ENCODE measurements at regions not wholly inside any gene's neighbourhood (a gene's known extent, or its start where the extent isn't known, plus 50 kb on each side); places are given as distances from the start of the nearest gene placed in this dataset.

GRCh38 chr12:132413931-132414588, 75.9 kb upstream of the FBRSL1 start:
- no peaks in the 10 kb centered on the region for H3K9me3 ChIP-seq (replicated peaks; ENCODE audit: low read length)
- H3K9ac ChIP-seq (ENCODE audit: low read depth, low read length) = no peak overlapping the region
- H3K4me1 ChIP-seq (ENCODE audit: control insufficient read depth, insufficient read depth, low read length) = no peaks in the 10 kb centered on the region
- no peak overlapping the region for H3K4me3 ChIP-seq (ENCODE audit: low read length)
- peaks cover 23% of the 10 kb centered on the region for H3K27me3 ChIP-seq (ENCODE audit: control insufficient read depth, insufficient read depth, low read length)
- H3K4me2 ChIP-seq (ENCODE audit: low read length) = no peak overlapping the region
- no peaks in the 10 kb centered on the region for H3K36me3 ChIP-seq (ENCODE audit: insufficient read depth, low read length)

DNA sequence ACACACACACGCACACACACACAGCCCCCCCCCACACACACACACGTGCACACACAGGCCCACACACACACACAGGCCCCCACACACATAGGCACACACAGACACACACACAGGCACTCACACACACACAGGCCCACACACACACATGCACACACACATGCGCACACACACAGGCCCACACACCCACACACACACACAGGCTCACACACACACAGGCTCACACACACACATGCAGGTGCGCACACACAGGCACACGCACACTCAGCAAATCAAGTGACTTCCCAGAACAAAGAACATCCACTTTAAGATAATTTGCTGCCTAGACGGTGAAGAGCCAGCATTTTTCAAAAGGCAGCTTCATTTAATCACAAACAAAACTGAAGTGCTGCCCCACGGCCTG, 78.5 kb upstream of the FBRSL1 start:
- no peak overlapping the region for H3K4me3 ChIP-seq (ENCODE audit: low read length)
- H3K9ac ChIP-seq (ENCODE audit: low read depth, low read length) = no peak overlapping the region
- H3K9me3 ChIP-seq (replicated peaks; ENCODE audit: low read length) = no peaks in the 10 kb centered on the region
- H3K27me3 ChIP-seq (ENCODE audit: control insufficient read depth, insufficient read depth, low read length) = peaks cover 13% of the 10 kb centered on the region
- H3K4me1 ChIP-seq (ENCODE audit: control insufficient read depth, insufficient read depth, low read length) = no peaks in the 10 kb centered on the region
- H3K36me3 ChIP-seq (ENCODE audit: insufficient read depth, low read length) = no peaks in the 10 kb centered on the region
- no peak overlapping the region for H3K4me2 ChIP-seq (ENCODE audit: low read length)

- Histone ChIP-seq H3K4me3 (ENCODE audit: low read length) (no peak overlapping the region), H3K36me3 (ENCODE audit: insufficient read depth, low read length) (no peaks in the 10 kb centered on the region), H3K9me3 (replicated peaks; ENCODE audit: low read length) (no peaks in the 10 kb centered on the region), H3K9ac (ENCODE audit: low read depth, low read length) (no peak overlapping the region), H3K4me1 (ENCODE audit: control insufficient read depth, insufficient read depth, low read length) (no peaks in the 10 kb centered on the region), H3K27me3 (ENCODE audit: control insufficient read depth, insufficient read depth, low read length) (peaks cover 17% of the 10 kb centered on the region), H3K4me2 (ENCODE audit: low read length) (no peak overlapping the region)
Observed at GRCh38 chr12:132410849-132411248, 79.1 kb upstream of the FBRSL1 start.

GRCh38 chr12:132410296-132410625, 79.7 kb upstream of the FBRSL1 start:
- Histone ChIP-seq H3K27me3 (ENCODE audit: control insufficient read depth, insufficient read depth, low read length) (peaks cover 16% of the 10 kb centered on the region), H3K9me3 (replicated peaks; ENCODE audit: low read length) (no peaks in the 10 kb centered on the region), H3K4me1 (ENCODE audit: control insufficient read depth, insufficient read depth, low read length) (no peaks in the 10 kb centered on the region), H3K4me2 (ENCODE audit: low read length) (no peak overlapping the region), H3K4me3 (ENCODE audit: low read length) (no peak overlapping the region), H3K36me3 (ENCODE audit: insufficient read depth, low read length) (no peaks in the 10 kb centered on the region), H3K9ac (ENCODE audit: low read depth, low read length) (no peak overlapping the region)

DNA sequence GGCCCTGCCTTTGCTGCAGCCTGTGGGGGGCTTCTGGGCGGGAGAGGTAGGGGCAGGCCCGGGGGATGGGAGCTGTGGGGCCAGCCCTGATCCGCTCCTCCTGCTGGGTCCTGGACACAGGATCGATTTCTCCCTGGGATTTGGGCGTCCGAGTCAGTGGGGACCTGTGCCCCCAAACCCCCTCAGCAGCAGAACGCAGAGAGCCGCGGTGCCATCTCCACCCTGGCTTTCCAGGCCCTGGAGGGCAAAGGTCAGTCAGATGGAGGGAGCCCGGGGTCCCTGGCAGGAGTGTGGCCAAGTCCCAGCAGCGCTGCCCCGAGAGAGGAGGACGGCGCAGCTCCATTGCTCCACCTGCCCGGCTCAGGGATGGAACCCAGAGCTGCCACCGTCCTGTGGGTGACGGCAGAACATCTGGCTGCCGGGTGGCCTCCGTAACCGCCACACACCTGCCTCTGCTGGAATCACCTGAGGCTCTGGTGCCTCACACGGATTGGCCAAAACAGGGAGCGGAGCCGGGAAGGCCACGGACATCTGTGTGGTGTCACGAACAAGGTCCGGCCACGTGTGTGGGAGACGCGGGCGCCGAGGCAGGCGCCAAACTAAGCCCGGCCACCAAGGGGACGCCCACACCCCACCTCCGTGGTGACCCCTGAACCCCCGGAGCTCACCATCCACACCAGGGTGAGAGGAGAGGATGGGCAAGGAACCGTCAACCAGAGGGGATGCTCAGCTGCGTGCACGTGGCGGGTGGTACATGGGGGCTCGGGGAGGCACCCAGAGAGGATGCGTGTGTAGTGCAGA, 80.3 kb upstream of the FBRSL1 start:
- no peak overlapping the region for H3K4me3 ChIP-seq (ENCODE audit: low read length)
- no peak overlapping the region for H3K9ac ChIP-seq (ENCODE audit: low read depth, low read length)
- H3K27me3 ChIP-seq (ENCODE audit: control insufficient read depth, insufficient read depth, low read length) = peaks cover 20% of the 10 kb centered on the region

GRCh38 chr12:132408626-132409494, 79.5 kb upstream of the GALNT9 start:
- no peaks in the 10 kb centered on the region for H3K36me3 ChIP-seq (ENCODE audit: insufficient read depth, low read length)
- H3K4me3 ChIP-seq (ENCODE audit: low read length) = no peak overlapping the region
- no peaks in the 10 kb centered on the region for H3K9me3 ChIP-seq (replicated peaks; ENCODE audit: low read length)
- peaks cover 22% of the 10 kb centered on the region for H3K27me3 ChIP-seq (ENCODE audit: control insufficient read depth, insufficient read depth, low read length)
- H3K4me2 ChIP-seq (ENCODE audit: low read length) = no peak overlapping the region
- H3K9ac ChIP-seq (ENCODE audit: low read depth, low read length) = no peak overlapping the region
- no peaks in the 10 kb centered on the region for H3K4me1 ChIP-seq (ENCODE audit: control insufficient read depth, insufficient read depth, low read length)

More for the DNA sequence above, 80.3 kb upstream of the FBRSL1 start:
- H3K4me1 ChIP-seq (ENCODE audit: control insufficient read depth, insufficient read depth, low read length) = no peaks in the 10 kb centered on the region
- H3K9me3 ChIP-seq (replicated peaks; ENCODE audit: low read length) = no peaks in the 10 kb centered on the region
- no peak overlapping the region for H3K4me2 ChIP-seq (ENCODE audit: low read length)
- H3K36me3 ChIP-seq (ENCODE audit: insufficient read depth, low read length) = no peaks in the 10 kb centered on the region

DNA sequence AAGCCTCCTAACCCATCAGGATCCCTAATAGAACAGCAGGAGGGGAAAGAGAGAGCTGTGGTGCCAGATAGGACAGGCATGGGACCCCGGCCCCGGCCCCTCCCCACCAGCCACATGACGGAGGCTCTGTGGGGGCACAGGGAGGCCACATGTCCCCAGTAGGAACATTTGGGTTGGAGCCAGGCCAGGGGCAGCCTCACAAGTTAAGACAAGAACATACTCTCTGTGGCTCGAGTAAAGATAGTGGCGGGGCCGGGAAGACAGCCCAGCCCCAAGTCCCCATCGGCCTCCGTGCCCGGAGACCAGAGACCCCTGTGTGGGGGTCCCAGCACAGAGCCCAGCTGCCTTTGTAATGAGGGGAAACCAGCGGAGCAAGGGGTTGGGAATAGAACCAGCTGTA, 78.6 kb upstream of the GALNT9 start:
- Histone ChIP-seq H3K4me1 (ENCODE audit: control insufficient read depth, insufficient read depth, low read length) (no peaks in the 10 kb centered on the region), H3K4me3 (ENCODE audit: low read length) (no peak overlapping the region), H3K36me3 (ENCODE audit: insufficient read depth, low read length) (no peaks in the 10 kb centered on the region), H3K4me2 (ENCODE audit: low read length) (no peak overlapping the region), H3K9ac (ENCODE audit: low read depth, low read length) (no peak overlapping the region), H3K27me3 (ENCODE audit: control insufficient read depth, insufficient read depth, low read length) (peaks cover 30% of the 10 kb centered on the region), H3K9me3 (replicated peaks; ENCODE audit: low read length) (no peaks in the 10 kb centered on the region)

GRCh38 chr12:132407451-132407961, 78.1 kb upstream of the GALNT9 start:
- Histone ChIP-seq H3K4me3 (ENCODE audit: low read length) (no peak overlapping the region), H3K36me3 (ENCODE audit: insufficient read depth, low read length) (no peaks in the 10 kb centered on the region), H3K9ac (ENCODE audit: low read depth, low read length) (no peak overlapping the region), H3K4me2 (ENCODE audit: low read length) (no peak overlapping the region), H3K4me1 (ENCODE audit: control insufficient read depth, insufficient read depth, low read length) (no peaks in the 10 kb centered on the region), H3K9me3 (replicated peaks; ENCODE audit: low read length) (no peaks in the 10 kb centered on the region), H3K27me3 (ENCODE audit: control insufficient read depth, insufficient read depth, low read length) (peaks cover 33% of the 10 kb centered on the region)

DNA sequence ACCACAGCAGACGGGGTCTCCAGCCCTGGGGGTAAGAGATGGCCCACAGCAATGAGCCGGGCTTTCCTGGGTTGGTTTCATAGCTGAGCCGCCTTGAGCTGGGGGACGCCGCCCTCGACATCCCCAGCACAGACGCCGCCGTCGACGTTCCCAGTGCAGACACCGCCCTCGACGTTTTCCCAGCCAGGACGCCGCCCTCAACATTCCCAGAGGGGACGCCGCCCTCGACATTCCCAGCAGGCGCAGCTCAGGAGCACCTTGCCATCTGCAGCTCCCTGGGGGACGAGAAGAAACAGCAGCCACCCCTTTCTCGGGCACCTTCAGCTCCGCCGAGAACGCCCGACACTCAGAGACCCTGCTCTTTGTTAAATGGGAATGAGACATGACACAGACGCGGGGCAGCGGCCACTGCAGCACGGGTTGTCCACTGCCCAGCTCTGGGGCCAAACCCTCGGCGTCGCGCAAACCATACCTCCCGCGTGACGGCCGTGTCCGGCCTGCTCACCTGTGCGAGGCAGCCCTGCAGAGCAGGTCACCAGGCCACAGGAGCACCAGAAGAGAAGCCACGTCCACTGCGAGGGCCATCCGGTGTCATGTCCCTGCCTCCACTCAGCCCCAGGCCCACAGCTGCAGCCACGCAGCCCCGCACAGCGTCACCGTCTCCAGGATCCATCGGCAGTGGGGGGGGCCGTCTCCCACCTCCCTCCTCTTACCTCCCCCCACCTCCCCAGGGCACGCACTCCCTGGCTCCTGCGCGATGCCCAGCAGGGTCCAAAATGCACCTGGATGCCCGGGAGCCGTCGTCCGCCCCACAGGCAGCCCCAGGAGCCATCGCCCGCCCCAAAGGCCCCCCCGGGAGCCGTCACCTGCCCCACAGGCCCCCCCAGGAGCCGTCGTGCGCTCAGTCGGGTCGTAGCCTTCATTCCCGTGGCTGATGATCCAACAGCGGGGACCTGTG, 77.4 kb upstream of the GALNT9 start:
- no peak overlapping the region for H3K4me3 ChIP-seq (ENCODE audit: low read length)
- no peaks in the 10 kb centered on the region for H3K36me3 ChIP-seq (ENCODE audit: insufficient read depth, low read length)
- H3K4me1 ChIP-seq (ENCODE audit: control insufficient read depth, insufficient read depth, low read length) = no peaks in the 10 kb centered on the region
- no peak overlapping the region for H3K4me2 ChIP-seq (ENCODE audit: low read length)
- H3K27me3 ChIP-seq (ENCODE audit: control insufficient read depth, insufficient read depth, low read length) = peaks cover 33% of the 10 kb centered on the region
- no peaks in the 10 kb centered on the region for H3K9me3 ChIP-seq (replicated peaks; ENCODE audit: low read length)
- H3K9ac ChIP-seq (ENCODE audit: low read depth, low read length) = no peak overlapping the region

DNA sequence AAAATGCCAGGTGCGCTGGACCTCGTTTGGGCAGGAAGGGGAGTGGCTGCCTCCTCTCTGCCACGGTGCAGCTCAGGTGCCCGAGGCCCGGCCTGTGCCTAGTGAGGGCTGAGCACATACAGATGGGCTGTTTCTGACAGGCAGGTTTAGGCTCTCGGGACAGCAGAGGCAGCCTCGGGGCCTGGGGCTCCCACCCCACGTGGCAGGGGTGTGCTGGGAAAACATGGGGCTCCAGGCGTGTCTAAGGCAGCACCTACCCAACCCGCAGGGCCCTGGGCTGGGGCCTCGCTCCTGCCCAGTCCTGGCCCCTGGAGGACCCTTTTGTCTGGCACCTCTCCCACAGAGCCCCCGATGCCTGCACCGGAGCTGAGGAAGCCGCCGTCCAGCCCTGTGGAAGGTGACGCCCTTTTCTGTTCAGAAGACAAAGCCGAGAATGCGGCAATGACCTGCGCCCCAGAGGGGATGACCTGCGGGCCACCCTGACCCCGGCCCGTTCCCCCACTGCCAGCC, 76.4 kb upstream of the GALNT9 start:
- Histone ChIP-seq H3K27me3 (ENCODE audit: control insufficient read depth, insufficient read depth, low read length) (peaks cover 36% of the 10 kb centered on the region), H3K4me3 (ENCODE audit: low read length) (no peak overlapping the region), H3K36me3 (ENCODE audit: insufficient read depth, low read length) (no peaks in the 10 kb centered on the region), H3K9ac (ENCODE audit: low read depth, low read length) (no peak overlapping the region), H3K4me2 (ENCODE audit: low read length) (no peak overlapping the region), H3K9me3 (replicated peaks; ENCODE audit: low read length) (no peaks in the 10 kb centered on the region), H3K4me1 (ENCODE audit: control insufficient read depth, insufficient read depth, low read length) (no peaks in the 10 kb centered on the region)
